Ectodermal cell (in vitro differentiated cells): ENCODE measurements at regions not wholly inside any gene's neighbourhood (a gene's known extent, or its start where the extent isn't known, plus 50 kb on each side); places are given as distances from the start of the nearest gene placed in this dataset.

Experiments used
- H3K27ac ChIP-seq: 2 replicates; pipeline ENCODE4 v1.7.0; 2013; ENCODE audit warnings: mild to moderate bottlenecking, low read depth, low read length; ENCODE audit not compliant: insufficient read depth, poor library complexity, severe bottlenecking
- H3K27me3 ChIP-seq: 2 replicates; pipeline ENCODE4 v1.7.0; 2013; ENCODE audit warnings: mild to moderate bottlenecking, low read length; ENCODE audit not compliant: insufficient read depth, control insufficient read depth, poor library complexity, severe bottlenecking
- H3K36me3 ChIP-seq: one replicate; pipeline ENCODE4 v1.7.0; 2013; ENCODE audit warnings: low read length; ENCODE audit not compliant: control insufficient read depth, insufficient read depth
- H3K4me1 ChIP-seq: one replicate; pipeline ENCODE4 v1.7.0; 2013; ENCODE audit warnings: low read length; ENCODE audit not compliant: control insufficient read depth, insufficient read depth
- H3K4me3 ChIP-seq: 2 replicates; pipeline ENCODE4 v1.7.0; 2013; ENCODE audit warnings: low read depth, low read length, control low read depth; ENCODE audit not compliant: insufficient read depth
- H3K9me3 ChIP-seq: 2 replicates; pipeline ENCODE4 v1.7.0; 2013; ENCODE audit warnings: mild to moderate bottlenecking, low read length, moderate library complexity; ENCODE audit not compliant: control insufficient read depth
- WGBS, 2 experiments: methylation state at CpG; one replicate each; pipeline ENCODE4 v1.1.7; 2013; ENCODE audit warnings: missing lambda C conversion rate in 2 of 2; 5-methylcytosine and 5-hydroxymethylcytosine counted together

DNA sequence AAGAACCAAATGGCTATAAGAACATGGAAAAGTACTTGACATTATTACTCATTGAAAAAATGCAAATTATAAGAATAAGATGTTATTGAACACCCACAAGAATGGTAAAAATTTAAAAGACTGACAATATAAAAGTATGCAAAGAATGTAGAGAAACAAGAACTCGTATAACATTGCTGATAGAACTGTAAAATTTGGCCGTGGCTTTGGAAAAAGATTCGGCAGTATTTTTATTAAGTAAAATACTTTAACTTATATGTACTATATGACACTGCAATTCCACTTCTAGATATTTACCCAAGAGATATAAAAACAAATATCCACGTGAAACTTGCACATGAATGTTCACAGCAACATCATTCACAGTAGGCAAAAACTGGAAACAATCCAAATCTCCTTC lies 239.2 kb downstream of the TPBG start:
- no peak overlapping the region for H3K4me3 ChIP-seq
- no peaks in the 10 kb centered on the region for H3K9me3 ChIP-seq
- 86 to 100% methylated on average over 1 to 2 of the region's 4 CpGs for WGBS, 2 experiments
- no peak overlapping the region for H3K27ac ChIP-seq
- H3K4me1 ChIP-seq: peaks cover 8% of the 10 kb centered on the region
- H3K27me3 ChIP-seq: no peaks in the 10 kb centered on the region
- H3K36me3 ChIP-seq: no peaks in the 10 kb centered on the region

DNA sequence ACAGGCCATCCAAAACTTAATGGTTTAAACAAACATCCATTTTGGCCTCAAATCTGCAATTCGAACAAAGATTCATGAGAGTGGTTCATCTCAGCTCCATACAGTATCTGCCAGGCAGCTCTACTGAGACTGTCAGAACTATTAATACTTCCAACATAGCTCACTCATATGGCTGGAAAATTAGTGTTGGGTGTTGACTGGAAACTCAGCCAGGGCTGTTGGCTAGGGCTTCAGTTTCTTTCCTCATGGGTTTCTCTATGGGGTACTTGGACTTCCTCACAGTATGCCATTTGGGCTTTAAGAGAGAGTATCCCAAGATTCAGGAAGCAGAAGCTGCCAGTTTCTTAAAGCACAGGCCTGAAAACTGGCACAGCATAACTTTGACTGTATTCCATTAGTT lies 240.3 kb downstream of the TPBG start:
- no peak overlapping the region for H3K4me3 ChIP-seq
- H3K4me1 ChIP-seq: peaks cover 17% of the 10 kb centered on the region
- no peaks in the 10 kb centered on the region for H3K9me3 ChIP-seq
- no peaks in the 10 kb centered on the region for H3K36me3 ChIP-seq
- H3K27ac ChIP-seq: no peak overlapping the region
- H3K27me3 ChIP-seq: no peaks in the 10 kb centered on the region
- 94 to 100% methylated on average over 1 of the region's 1 CpG for WGBS, 2 experiments

DNA sequence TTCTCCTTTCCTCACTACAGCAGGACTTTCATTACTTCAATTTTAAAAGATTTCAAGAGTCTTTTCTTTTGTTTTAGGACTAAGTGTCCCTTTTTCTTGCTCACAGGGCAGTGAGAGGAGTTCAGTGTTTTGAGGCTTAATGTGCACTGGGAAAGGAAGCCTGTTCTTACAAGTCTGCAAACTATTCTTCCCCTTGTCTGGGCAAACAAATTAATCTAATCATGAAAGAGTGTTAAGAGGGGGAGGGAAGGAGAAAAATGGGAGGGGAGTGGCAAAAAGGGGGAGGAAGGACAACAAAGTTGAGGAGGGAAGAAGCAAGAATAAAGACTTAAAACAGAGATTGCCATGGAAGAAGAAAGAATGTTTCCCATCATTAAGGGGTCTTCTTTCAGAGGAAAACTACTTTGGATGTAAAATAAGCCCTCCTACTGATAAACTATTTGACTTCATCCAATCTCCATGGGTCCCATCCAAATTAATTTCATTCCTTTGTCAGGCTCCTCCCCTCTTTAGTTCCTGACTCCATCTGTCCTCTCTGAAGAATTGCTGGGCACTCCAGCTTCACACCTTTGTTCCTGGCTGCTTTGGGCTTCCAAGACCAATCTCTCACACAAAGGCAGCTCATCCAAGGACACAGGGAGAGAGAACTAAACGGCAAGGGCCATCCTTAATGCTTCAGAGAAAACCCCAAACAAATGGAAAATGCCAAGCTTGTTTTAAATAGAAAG lies 244.5 kb downstream of the TPBG start:
- peaks cover 34% of the 10 kb centered on the region for H3K4me1 ChIP-seq
- H3K27me3 ChIP-seq: no peaks in the 10 kb centered on the region
- H3K9me3 ChIP-seq: no peaks in the 10 kb centered on the region
- no peak overlapping the region for H3K4me3 ChIP-seq
- H3K27ac ChIP-seq: peak overlapping the region; percentile 87
- no peaks in the 10 kb centered on the region for H3K36me3 ChIP-seq
- 3 to 6% methylated on average over 1 of the region's 1 CpG for WGBS, 2 experiments

DNA sequence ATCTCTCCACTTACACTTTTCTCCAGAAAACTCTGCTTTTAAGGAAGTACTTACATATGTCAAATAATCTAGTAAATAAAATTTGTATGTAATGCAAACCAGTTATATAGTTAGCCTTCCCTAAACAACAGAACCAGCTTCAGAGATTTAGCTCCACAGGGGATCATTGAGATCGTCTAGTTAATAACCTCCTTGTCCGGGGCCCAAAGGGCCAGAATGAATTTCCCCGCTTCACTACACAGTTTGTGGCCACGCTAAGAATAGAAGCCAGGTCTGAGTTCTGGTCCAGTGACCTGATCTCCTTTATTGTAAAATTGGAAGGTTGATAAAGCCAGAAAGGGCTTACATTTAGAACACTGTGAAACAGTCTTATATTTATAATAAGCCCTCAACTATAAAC lies 245.2 kb downstream of the TPBG start:
- Histone ChIP-seq H3K4me3 (no peak overlapping the region), H3K9me3 (no peaks in the 10 kb centered on the region), H3K27me3 (no peaks in the 10 kb centered on the region), H3K4me1 (peaks cover 34% of the 10 kb centered on the region), H3K27ac (peak overlapping the region; percentile 87), H3K36me3 (no peaks in the 10 kb centered on the region)
- 26 to 54% methylated on average over 4 of the region's 4 CpGs for WGBS, 2 experiments

DNA sequence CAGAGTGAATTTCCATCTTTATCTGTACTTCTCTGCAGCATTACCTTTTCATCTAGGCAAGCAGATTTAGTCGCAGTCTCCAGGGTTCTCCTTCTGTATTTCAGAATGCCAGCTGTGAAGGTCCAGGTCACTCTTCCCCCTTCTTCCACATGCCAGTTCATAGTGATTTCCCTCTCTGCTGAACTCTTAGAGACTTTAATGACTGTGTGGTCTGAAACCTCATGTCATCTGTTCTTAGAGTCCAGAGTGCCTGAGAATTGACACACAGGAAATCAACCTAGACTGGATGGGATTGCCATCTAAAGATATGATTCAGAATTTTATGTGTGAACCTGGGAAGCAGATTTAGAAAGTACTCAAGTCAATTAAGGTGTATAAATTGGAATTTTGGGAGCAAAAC lies 248.1 kb downstream of the TPBG start:
- Histone ChIP-seq H3K4me3 (no peak overlapping the region), H3K27me3 (no peaks in the 10 kb centered on the region), H3K36me3 (no peaks in the 10 kb centered on the region), H3K27ac (no peak overlapping the region), H3K4me1 (peaks cover 37% of the 10 kb centered on the region), H3K9me3 (no peaks in the 10 kb centered on the region)
- WGBS, 2 experiments: 82 to 87% methylated on average over 1 of the region's 1 CpG

DNA sequence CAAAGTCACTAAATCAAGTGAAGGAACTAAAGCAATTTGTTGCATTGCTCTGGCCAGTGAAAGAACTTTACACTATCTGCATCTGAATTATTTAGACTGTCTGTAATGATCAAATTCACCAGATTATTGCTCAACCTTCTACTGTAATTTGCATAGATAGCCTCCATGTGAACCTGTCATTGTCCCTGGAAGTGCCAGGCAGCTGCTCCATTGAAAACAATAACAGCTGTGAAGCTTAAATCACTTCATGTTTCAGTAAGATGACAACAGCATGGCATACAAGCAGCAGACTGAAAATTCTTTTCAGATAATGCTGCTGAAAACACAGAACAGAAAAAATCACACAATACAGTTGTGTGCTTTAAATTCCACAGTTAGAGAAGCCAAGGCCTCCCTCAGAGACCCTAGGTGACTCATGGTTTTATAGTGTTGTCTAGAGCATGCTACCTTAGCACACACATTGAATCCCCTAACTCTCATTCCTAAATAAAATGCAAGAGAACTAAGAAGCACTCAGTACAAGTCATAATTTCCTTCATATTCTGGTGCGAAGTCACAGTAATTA lies 248.9 kb downstream of the TPBG start:
- H3K27ac ChIP-seq: no peak overlapping the region
- WGBS, 2 experiments: 95 to 100% methylated on average over 1 of the region's 1 CpG

DNA sequence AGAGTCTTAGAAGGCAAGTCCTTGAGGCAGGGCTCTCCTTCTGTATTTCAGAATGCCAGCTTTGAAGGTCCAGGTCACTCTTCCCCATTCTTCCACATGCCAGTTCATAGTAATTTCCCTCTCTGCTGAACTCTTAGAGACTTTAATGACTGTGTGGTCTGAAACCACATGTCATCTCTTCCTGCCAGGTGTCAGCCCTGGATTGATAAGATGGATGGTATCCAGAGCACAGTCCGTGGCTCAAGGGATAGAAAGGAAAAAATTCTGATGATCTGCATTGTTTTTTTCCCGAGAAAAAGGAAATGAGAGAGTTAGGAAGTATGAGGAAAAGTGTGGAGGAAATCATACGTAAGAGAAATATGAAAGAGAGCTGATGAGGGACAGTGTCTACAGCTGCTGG lies 250.9 kb downstream of the TPBG start:
- no peak overlapping the region for H3K27ac ChIP-seq
- no peaks in the 10 kb centered on the region for H3K27me3 ChIP-seq
- no peak overlapping the region for H3K4me3 ChIP-seq
- WGBS, 2 experiments: 92 to 96% methylated on average over 3 of the region's 3 CpGs
- H3K4me1 ChIP-seq: peaks cover 15% of the 10 kb centered on the region
- no peaks in the 10 kb centered on the region for H3K9me3 ChIP-seq
- H3K36me3 ChIP-seq: no peaks in the 10 kb centered on the region

More for the DNA sequence above, 248.9 kb downstream of the TPBG start:
- Histone ChIP-seq H3K27me3 (no peaks in the 10 kb centered on the region), H3K36me3 (no peaks in the 10 kb centered on the region), H3K4me3 (no peak overlapping the region), H3K4me1 (peaks cover 35% of the 10 kb centered on the region), H3K9me3 (no peaks in the 10 kb centered on the region)

DNA sequence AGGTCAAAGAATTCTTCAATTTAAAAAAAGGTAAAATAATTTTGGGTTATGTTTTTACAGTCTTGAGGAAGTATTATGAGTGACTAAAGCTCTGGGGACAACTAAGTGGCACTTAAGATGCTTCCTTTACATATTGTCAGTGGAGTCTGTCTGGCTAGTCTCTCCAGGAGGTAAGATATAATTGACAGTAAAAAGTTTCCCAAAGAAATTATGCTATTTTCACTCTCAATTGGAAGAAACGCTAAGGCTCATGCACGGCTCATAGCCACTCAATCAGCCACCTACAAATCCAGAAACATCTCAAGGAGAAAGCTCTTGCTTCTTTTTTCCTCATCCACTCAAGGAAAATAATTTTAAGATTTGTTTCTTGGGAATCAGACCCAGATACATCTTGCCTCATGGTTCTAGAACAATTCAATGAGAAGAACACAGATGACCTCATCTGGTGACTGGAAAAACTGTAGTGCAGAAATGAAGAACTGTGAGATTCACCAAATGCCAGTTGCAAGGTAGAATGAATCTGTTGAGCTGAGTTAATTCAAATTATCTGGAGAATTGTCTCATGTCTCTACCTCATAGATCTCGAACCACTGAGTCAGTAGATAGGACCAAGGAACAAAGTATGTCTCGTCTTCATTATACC lies 252.9 kb downstream of the TPBG start:
- Histone ChIP-seq H3K4me1 (peaks cover 14% of the 10 kb centered on the region), H3K4me3 (no peak overlapping the region), H3K36me3 (no peaks in the 10 kb centered on the region), H3K9me3 (no peaks in the 10 kb centered on the region), H3K27ac (no peak overlapping the region), H3K27me3 (no peaks in the 10 kb centered on the region)
- WGBS, 2 experiments: 94 to 98% methylated on average over 4 of the region's 4 CpGs

DNA sequence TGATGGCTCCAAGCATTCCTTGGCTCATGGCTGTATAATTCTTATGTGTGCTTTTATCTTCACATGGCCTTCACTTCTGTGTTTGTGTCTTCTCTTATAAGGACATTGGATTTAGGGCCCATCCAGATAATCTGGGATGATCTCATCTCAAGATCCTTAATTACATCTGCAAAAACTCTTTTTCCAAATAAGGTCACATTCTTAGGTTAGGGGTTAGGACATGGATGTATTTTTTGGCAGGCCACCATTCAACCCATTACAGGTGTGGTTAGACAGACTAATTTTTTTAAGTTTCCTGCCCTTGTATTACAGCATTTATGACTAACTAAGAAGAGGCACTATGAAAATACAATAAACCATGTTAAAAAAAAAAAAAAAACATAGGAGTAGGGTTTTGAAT lies 254.0 kb downstream of the TPBG start:
- H3K27ac ChIP-seq: no peak overlapping the region
- peaks cover 4% of the 10 kb centered on the region for H3K4me1 ChIP-seq
- H3K36me3 ChIP-seq: no peaks in the 10 kb centered on the region
- no peaks in the 10 kb centered on the region for H3K9me3 ChIP-seq
- H3K4me3 ChIP-seq: no peak overlapping the region
- H3K27me3 ChIP-seq: no peaks in the 10 kb centered on the region

DNA sequence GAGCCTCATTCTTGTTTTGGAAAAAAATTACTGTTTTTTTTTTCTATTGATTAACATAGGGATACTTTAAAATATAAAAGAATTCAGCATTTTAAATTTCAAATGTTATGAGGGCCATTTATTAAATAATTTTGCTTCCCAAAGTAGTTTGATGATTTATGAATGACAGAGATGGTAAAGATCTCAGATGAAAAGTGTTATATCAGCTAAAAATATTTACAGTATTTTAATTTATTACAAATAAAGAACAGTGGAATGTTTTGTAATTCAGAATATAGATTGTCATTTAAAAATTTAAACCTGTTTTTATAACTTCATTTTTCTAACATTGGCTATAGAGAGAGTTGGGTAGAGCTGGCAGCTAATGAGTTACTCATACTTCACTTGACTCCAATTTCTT lies 256.0 kb downstream of the TPBG start:
- no peaks in the 10 kb centered on the region for H3K27me3 ChIP-seq
- H3K9me3 ChIP-seq: no peaks in the 10 kb centered on the region
- no peak overlapping the region for H3K27ac ChIP-seq
- no peaks in the 10 kb centered on the region for H3K4me1 ChIP-seq
- no peak overlapping the region for H3K4me3 ChIP-seq
- H3K36me3 ChIP-seq: no peaks in the 10 kb centered on the region
